ENCODE measurements at regions not wholly inside any gene's neighbourhood (a gene's known extent, or its start where the extent isn't known, plus 50 kb on each side); places are given as distances from the start of the nearest gene placed in this dataset.

GRCh38 chr6:48977573-48977972 lies 485.5 kb downstream of the MMUT start:
- no peak overlapping the region for H3K4me3 ChIP-seq (ENCODE audit: low read depth, low read length)
- DNase-seq = no peak
- peaks cover 2% of the 10 kb centered on the region for H3K9me3 ChIP-seq (ENCODE audit: severe bottlenecking)
- H3K27ac ChIP-seq = no peak overlapping the region
- no peak for TF ChIP-seq CTCF (IDR thresholded peaks at IDR 0.05; ENCODE audit: low read depth, low read length)
- no peaks in the 10 kb centered on the region for H3K27me3 ChIP-seq (ENCODE audit: insufficient read depth, low read depth, severe bottlenecking)
- H3K36me3 ChIP-seq = no peaks in the 10 kb centered on the region

- H3K36me3 ChIP-seq = no peaks in the 10 kb centered on the region
- H3K4me3 ChIP-seq (ENCODE audit: low read depth, low read length) = no peak overlapping the region
- no peaks in the 10 kb centered on the region for H3K27me3 ChIP-seq (ENCODE audit: insufficient read depth, low read depth, severe bottlenecking)
- H3K9me3 ChIP-seq (ENCODE audit: severe bottlenecking) = no peaks in the 10 kb centered on the region
- no peak overlapping the region for H3K27ac ChIP-seq
- no peak for DNase-seq
- no peak for TF ChIP-seq CTCF (IDR thresholded peaks at IDR 0.05; ENCODE audit: low read depth, low read length)
Measured at GRCh38 chr6:48973491-48973890, 489.6 kb downstream of the MMUT start.

- no peak for TF ChIP-seq CTCF (IDR thresholded peaks at IDR 0.05; ENCODE audit: low read depth, low read length)
- no peak for DNase-seq
- no peaks in the 10 kb centered on the region for H3K27me3 ChIP-seq (ENCODE audit: insufficient read depth, low read depth, severe bottlenecking)
- H3K9me3 ChIP-seq (ENCODE audit: severe bottlenecking) = no peaks in the 10 kb centered on the region
- H3K4me3 ChIP-seq (ENCODE audit: low read depth, low read length) = no peak overlapping the region
- no peaks in the 10 kb centered on the region for H3K36me3 ChIP-seq
- no peak overlapping the region for H3K27ac ChIP-seq
Measured at GRCh38 chr6:48961781-48962415, 501.2 kb downstream of the MMUT start.

- H3K36me3 ChIP-seq = no peaks in the 10 kb centered on the region
- no peak overlapping the region for H3K4me3 ChIP-seq (ENCODE audit: low read depth, low read length)
- TF ChIP-seq CTCF (IDR thresholded peaks at IDR 0.05; ENCODE audit: low read depth, low read length) = no peak
- H3K27ac ChIP-seq = no peak overlapping the region
- no peaks in the 10 kb centered on the region for H3K27me3 ChIP-seq (ENCODE audit: insufficient read depth, low read depth, severe bottlenecking)
- no peak for DNase-seq
- H3K9me3 ChIP-seq (ENCODE audit: severe bottlenecking) = no peaks in the 10 kb centered on the region
Measured at GRCh38 chr6:48959251-48960060, 503.6 kb downstream of the MMUT start.

- no peaks in the 10 kb centered on the region for H3K27me3 ChIP-seq (ENCODE audit: insufficient read depth, low read depth, severe bottlenecking)
- no peaks in the 10 kb centered on the region for H3K36me3 ChIP-seq
- no peak overlapping the region for H3K27ac ChIP-seq
- no peak for DNase-seq
- TF ChIP-seq CTCF (IDR thresholded peaks at IDR 0.05; ENCODE audit: low read depth, low read length) = no peak
- H3K9me3 ChIP-seq (ENCODE audit: severe bottlenecking) = no peaks in the 10 kb centered on the region
- no peak overlapping the region for H3K4me3 ChIP-seq (ENCODE audit: low read depth, low read length)
Measured at GRCh38 chr6:48957781-48958180, 505.3 kb downstream of the MMUT start.

All from WERI-Rb-1 (cell line).